ENCODE measurements at regions not wholly inside any gene's neighbourhood (a gene's known extent, or its start where the extent isn't known, plus 50 kb on each side); places are given as distances from the start of the nearest gene placed in this dataset.

DNA sequence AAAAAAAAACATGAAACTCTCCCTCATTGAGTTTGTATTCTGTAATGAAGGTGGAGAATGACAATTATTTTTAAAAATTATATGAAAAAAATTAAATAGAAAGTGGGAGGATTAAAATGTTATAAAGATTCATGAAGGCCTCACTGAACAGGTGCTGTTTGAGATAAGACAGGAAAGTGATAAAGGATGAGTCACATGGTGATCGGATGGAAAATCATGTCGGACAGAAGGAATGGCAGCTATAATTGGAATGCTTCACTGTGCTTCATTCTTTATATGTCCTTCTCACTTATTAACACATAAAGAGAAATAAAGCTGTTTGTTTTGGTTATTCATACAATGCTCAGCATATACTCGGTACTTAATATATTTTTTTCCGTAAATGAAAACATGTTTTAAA, 464.5 kb upstream of the RGMB start:
- Histone ChIP-seq H4K20me1 (ENCODE audit: insufficient read depth, low read length) (no peaks in the 10 kb centered on the region), H3K27ac (ENCODE audit: insufficient read depth, low read length) (peak overlapping the region; percentile 69; the same call in 1 of the 2 replicates), H3K4ac (ENCODE audit: low read depth, low read length) (peak overlapping the region; percentile 99), H4K91ac (ENCODE audit: insufficient read depth, low read depth, low read length) (0 out of 2 replicates have a peak overlapping the region, but pooled peaks have one; percentile 53), H3K56ac (ENCODE audit: extremely low read depth, insufficient read depth, low read length) (peak overlapping the region; percentile 99), H3K79me1 (ENCODE audit: low read depth in 1 of 2, low read length in 2 of 2) (peaks cover 8 to 14% of the 10 kb centered on the region in 2 experiments; a peak in 3 of 4 replicates), H3K4me3 (ENCODE audit: insufficient read depth, low read depth, low read length) (no peak overlapping the region), H2BK20ac (ENCODE audit: low read depth, low read length) (peak overlapping the region; percentile 73; the same call in 1 of the 2 replicates), H2AK5ac (ENCODE audit: low read depth, low read length) (no peak overlapping the region; the same call in 1 of the 2 replicates), H2BK15ac (ENCODE audit: low read depth, low read length) (no peak overlapping the region; the same call in 2 of the 3 replicates), H3K36me3 (ENCODE audit: control insufficient read depth, insufficient read depth, low read length) (no peaks in the 10 kb centered on the region), H3K4me2 (ENCODE audit: low read depth, low read length) (peak overlapping the region; percentile 74; the same call in 1 of the 2 replicates), H3K18ac (ENCODE audit: low read depth, low read length) (peak overlapping the region; percentile 89), H2AFZ (replicated peaks; ENCODE audit: low read length, poor library complexity) (no peak overlapping the region), H2AK9ac (replicated peaks; ENCODE audit: low read depth, low read length, poor library complexity) (no peak overlapping the region), H4K8ac (ENCODE audit: low read depth in 2 of 2, low read length in 2 of 2) (peak overlapping the region; percentile 94 to 96; a peak in 2 of 4 replicates), H3K9me1 (ENCODE audit: insufficient read depth, low read length) (peaks cover 5% of the 10 kb centered on the region; the same call in 1 of the 2 replicates), H3K27me3 (ENCODE audit: control insufficient read depth, insufficient read depth, low read length) (no peaks in the 10 kb centered on the region), H3K9ac (ENCODE audit: low read depth, low read length) (peak overlapping the region; percentile 25; the same call in 1 of the 2 replicates), H2BK120ac (ENCODE audit: low read depth, low read length) (peak overlapping the region; percentile 99), H3K23ac (ENCODE audit: low read depth, low read length) (peak overlapping the region; percentile 44; the same call in 1 of the 2 replicates), H3K9me3 (ENCODE audit: control insufficient read depth, insufficient read depth, low read length) (no peaks in the 10 kb centered on the region), H3K14ac (replicated peaks; ENCODE audit: low read depth, low read length) (peak overlapping the region; percentile 73), H3K4me1 (ENCODE audit: control insufficient read depth, insufficient read depth, low read length) (peaks cover 15% of the 10 kb centered on the region; the same call in 1 of the 2 replicates), H4K5ac (ENCODE audit: low read depth, low read length) (peak overlapping the region; percentile 83), H2BK5ac (ENCODE audit: low read depth, low read length, poor library complexity, severe bottlenecking) (peak overlapping the region; percentile 99)
- ChIA-PET POLR2A (ENCODE audit: unreplicated experiment) (interaction anchor here (0.6 kb wide), 1 partner anchor 464 kb away, joined by 4 read pairs; the partner anchor contains the start of gene RGMB), CTCF (no interaction called here)
- in situ Hi-C loops (cut with MboI; ENCODE audit: low sequenced_read_pairs) (no loop called here), intact Hi-C loops (cut with micrococcal nuclease) (loop anchor here (1.0 kb wide), 1 partner anchor 32 kb away; no protein-coding TSS in a partner anchor), dilution Hi-C loops (cut with HindIII; ENCODE audit: low sequenced_read_pairs, unreplicated experiment) (no loop called here)
- ATAC-seq (ENCODE audit: low read depth) (no peak), DNase-seq (peak; percentile 78)
- WGBS, 2 experiments (ENCODE audit: extremely low coverage in 2 of 2, insufficient read length in 1 of 2), result no CpG with 5 or more reads among the region's 4 CpGs
- BruUV-seq (replicated peaks), result no TSS peak
- peak; percentile 56; the same call in 1 of the 2 replicates for TF ChIP-seq FOS (IDR thresholded peaks at IDR 0.05; ENCODE audit: low read depth, low read length)
- no peak for TF ChIP-seq RFX5 (IDR thresholded peaks at IDR 0.05; ENCODE audit: low read depth, low read length)
